ENCODE measurements at regions not wholly inside any gene's neighbourhood (a gene's known extent, or its start where the extent isn't known, plus 50 kb on each side); places are given as distances from the start of the nearest gene placed in this dataset.

- TF ChIP-seq CTCF (IDR thresholded peaks at IDR 0.05; ENCODE audit: extremely low read depth in 1 of 2, insufficient read depth in 1 of 2, low read depth in 1 of 2, low read length in 2 of 2) (no peak), POLR2AphosphoS5 (IDR thresholded peaks at IDR 0.05; ENCODE audit: insufficient read depth, low read depth, low read length) (no peak), POLR2A (IDR thresholded peaks at IDR 0.05; ENCODE audit: low read depth, low read length) (no peak), FOS (IDR thresholded peaks at IDR 0.05; ENCODE audit: borderline replicate concordance, insufficient read depth, low read length) (no peak), EZH2 (IDR thresholded peaks at IDR 0.05; ENCODE audit: borderline replicate concordance, low read depth, low read length, severe bottlenecking) (no peak), JUN (IDR thresholded peaks at IDR 0.05; ENCODE audit: borderline replicate concordance, insufficient read depth, insufficient read length, low read depth) (no peak), GATA2 (IDR thresholded peaks at IDR 0.05; ENCODE audit: insufficient read depth, insufficient read length, low read depth, low read length) (no peak)
- TF ChIP-seq, protein P1, sequence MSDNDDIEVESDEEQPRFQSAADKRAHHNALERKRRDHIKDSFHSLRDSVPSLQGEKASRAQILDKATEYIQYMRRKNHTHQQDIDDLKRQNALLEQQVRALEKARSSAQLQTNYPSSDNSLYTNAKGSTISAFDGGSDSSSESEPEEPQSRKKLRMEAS (IDR thresholded peaks at IDR 0.05; ENCODE audit: insufficient read depth, insufficient read length): no peak
These were observed 216.6 kb upstream of the RASGRP1 start for GRCh38 chr15:38781196-38781595.

Data from endothelial cell of umbilical vein (primary cell).